Ovary (tissue), 3 donors: ENCODE measurements at regions not wholly inside any gene's neighbourhood (a gene's known extent, or its start where the extent isn't known, plus 50 kb on each side); places are given as distances from the start of the nearest gene placed in this dataset.

Experiments used
- EP300 ChIP-seq: sonication (generic); formaldehyde crosslinking; IDR thresholded peaks from one replicate; pipeline ENCODE4 v1.6.1; 2017; ENCODE audit warnings: antibody characterized with exemption
- POLR2A ChIP-seq: fragments of 450-650 bp; IDR thresholded peaks from one replicate; pipeline ENCODE4 v1.6.1; 2017; ENCODE audit warnings: antibody characterized with exemption, mild to moderate bottlenecking, moderate library complexity
- TF ChIP-seq, protein P1 (sequence below), 3 donors: fragments of 450-650 bp in 2 of 3; fragments of 200-600 bp in 1 of 3; IDR thresholded peaks; one replicate each; pipeline versions ENCODE4 v1.5.1 to v1.8.0; 2016 to 2022; ENCODE audit warnings: antibody characterized with exemption in 3 of 3, mild to moderate bottlenecking in 1 of 3
- donor health status: DM: no; HTN: no; CAD: no.

DNA sequence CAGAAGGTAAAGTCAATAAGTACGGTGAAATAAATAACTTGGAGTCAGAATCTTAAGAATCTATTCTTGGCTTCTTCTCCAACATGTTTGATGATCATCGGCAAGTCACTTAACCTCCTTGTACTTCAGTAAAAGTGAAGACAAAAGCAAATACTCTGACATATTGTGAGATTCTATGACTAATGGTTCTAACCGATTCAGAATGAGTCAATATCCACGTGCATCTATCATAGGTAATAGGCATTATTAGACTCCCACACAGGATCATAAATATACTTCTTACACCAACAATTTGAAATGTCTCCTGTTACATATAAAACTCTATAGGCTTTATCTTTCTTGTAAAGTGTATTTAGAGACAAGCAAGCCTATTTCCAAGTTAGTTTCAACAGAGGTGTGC lies 144.4 kb upstream of the ATXN7L3B start:
- TF ChIP-seq, protein P1, sequence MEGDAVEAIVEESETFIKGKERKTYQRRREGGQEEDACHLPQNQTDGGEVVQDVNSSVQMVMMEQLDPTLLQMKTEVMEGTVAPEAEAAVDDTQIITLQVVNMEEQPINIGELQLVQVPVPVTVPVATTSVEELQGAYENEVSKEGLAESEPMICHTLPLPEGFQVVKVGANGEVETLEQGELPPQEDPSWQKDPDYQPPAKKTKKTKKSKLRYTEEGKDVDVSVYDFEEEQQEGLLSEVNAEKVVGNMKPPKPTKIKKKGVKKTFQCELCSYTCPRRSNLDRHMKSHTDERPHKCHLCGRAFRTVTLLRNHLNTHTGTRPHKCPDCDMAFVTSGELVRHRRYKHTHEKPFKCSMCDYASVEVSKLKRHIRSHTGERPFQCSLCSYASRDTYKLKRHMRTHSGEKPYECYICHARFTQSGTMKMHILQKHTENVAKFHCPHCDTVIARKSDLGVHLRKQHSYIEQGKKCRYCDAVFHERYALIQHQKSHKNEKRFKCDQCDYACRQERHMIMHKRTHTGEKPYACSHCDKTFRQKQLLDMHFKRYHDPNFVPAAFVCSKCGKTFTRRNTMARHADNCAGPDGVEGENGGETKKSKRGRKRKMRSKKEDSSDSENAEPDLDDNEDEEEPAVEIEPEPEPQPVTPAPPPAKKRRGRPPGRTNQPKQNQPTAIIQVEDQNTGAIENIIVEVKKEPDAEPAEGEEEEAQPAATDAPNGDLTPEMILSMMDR (IDR thresholded peaks at IDR 0.05) = no peak
- TF ChIP-seq POLR2A = no peak
- no peak for TF ChIP-seq EP300
